ENCODE measurements at regions not wholly inside any gene's neighbourhood (a gene's known extent, or its start where the extent isn't known, plus 50 kb on each side); places are given as distances from the start of the nearest gene placed in this dataset.
"Not testable (repeated sequence)": the region's sequence is repeated elsewhere in the genome, so short reads cannot be mapped to it uniquely, and the experiment has no call there.

GRCh38 chr7:85392789-85393188, 205.9 kb upstream of the SEMA3D start:
- DNase-seq: no peak

GRCh38 chr7:85392326-85392725, 205.5 kb upstream of the SEMA3D start:
- DNase-seq: no peak

- DNase-seq: no peak
Measured at GRCh38 chr7:85386460-85386859, 199.6 kb upstream of the SEMA3D start.

GRCh38 chr7:85384392-85384791, 197.5 kb upstream of the SEMA3D start:
- DNase-seq: no peak

DNA sequence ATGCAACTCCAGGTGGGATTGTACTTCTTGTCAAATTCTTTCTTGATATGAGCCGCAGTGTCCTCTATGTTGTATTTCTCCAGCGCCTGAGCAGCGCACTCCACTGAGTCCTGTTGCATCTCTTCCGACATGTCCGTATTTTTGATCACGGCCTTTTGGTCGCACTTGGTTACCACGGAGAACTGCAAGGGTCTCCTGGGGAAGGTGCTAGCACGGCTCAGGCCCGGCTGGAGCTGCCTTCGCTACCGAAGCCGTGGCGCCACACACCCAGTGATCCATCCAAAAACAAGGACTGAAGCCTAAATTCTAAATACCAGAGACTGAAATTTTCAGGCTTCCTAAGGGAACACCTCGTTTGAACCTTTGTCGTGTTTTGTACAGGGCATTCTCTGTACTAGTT, 194.4 kb upstream of the SEMA3D start:
- DNase-seq: no peak

DNA sequence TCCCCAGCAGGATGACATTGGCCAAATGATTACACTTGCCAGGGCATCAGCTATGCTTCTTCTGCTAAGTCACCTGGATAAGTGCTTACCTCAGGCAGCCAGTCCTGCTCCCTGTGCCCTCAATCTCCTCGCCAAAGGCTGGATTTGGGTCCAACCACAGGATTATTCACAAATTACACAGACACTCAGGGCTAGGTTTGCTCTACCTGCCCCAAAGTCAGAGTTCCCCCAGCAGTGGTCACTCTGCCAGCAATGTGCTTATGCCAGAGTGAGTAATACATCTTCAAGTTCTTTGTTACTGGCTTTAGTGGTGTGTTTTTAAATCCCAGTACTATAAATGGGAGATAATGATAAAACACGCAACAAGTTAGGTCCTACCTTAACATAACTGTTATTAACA, 189.7 kb upstream of the SEMA3D start:
- no peak for DNase-seq

DNA sequence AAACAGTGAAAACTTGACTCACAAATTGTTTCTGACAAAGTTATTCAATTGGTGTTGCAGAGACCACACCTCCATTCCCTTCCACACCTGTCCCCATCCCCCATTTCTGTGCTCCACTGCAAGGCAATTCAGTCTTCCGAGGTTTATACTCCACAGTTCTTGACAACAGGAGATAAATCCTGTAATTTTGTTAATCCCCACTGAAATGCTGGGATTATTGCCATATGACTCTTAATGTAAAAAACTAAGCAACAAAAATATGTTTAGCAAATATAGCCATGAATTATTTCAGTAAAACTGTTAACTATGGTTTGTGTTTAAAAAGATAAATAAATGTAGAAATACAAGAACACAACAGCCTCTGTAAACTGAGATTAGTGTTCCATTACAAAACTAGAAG, 170.1 kb upstream of the SEMA3D start:
- no peak for DNase-seq

DNA sequence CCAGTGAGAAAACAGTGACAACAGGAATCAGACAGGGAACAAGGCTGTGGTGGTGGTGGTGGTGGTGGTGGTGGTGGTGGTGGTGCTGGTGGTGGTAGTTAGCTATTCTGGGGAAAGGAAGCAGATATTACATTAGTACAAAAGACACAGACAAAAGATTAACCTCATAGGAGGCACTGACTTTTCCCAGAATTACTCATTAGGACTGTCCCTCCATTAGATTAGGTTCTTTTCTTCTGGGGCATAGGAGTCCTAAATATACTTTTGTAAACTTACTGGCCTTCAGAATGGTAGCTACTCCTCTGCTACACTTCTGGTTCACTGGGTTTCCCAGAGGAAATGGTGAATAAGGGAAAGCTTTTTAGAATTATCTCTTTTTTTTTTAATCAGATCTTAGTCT, 156.6 kb upstream of the SEMA3D start:
- no peak for DNase-seq

DNA sequence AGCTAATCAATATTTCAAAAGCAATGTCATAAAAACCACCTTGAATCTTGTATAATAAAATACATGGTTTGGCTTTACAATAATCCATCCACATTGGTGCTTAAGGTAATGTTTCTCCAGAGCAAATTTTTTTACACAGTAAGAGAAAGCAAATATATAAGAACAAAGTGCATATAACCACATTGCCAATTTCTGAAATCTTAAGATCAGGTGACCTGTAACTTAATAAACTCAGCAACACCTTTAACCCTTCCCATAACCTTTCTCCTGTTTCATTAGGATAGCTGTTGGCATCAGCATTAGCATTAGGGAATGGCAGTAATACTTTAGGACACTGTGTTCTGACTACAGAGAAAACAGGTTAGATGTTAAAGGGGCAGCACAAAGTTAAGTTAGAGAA, 155.9 kb upstream of the SEMA3D start:
- no peak for DNase-seq

DNA sequence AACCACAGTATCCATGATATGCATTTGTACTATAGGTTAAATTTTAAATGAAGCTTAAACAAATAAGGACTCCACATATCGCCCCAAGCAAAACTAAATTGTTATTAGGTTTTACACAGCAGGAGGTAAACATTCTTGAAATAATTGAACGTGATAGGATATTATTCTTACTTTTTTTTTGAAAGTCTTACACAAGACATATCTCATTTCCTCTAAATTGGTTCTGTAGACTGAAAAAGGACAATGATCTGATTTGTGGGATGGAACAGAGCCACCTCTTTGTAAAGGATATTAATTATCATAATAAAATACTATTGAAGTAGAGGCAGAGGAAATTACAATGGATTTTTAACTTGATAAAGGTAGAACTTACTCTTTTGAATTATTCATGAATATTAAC, 155.1 kb upstream of the SEMA3D start:
- no peak for DNase-seq

DNA sequence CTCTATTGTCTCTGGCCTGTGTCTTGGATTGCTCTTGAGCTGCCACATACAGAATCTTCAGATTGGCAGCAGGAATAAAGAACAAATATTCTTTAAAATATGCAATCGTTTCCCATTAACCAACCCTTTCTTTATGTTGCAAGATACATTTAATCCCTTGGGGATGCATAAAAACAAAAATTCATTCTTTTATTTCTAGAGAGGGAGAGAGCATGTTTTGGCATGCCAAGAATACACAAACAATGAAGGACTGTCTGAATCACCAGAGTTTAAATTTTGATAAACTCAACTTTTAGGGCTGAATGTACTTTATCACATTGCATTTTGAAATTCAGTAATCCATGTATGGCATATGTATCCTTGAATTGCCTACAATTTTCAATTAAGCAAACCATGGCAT, 154.3 kb upstream of the SEMA3D start:
- no peak for DNase-seq

DNA sequence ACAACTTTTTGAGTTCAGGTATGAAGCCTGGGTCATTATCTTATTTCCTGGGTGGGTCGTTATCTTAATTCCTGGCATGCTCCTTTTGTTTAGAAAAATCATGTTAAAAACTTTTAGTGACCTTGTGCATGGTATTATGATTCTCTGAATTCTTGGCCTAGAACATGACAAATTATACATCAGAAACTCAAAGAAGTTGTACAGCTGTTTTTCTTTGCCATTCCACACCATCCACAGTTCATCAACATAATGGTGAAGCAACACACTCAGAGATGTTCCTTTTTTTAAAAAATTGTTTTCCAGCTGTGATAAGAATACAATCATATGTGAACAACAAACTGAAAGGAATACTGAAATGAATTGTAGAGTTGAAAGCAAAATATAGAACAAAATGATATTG, 149.2 kb upstream of the SEMA3D start:
- no peak for DNase-seq

- DNase-seq: not testable (repeated sequence)
Measured at GRCh38 chr7:85335113-85335512, 148.3 kb upstream of the SEMA3D start.

- no peak for DNase-seq
Measured at GRCh38 chr7:85328456-85328998, 141.7 kb upstream of the SEMA3D start.

GRCh38 chr7:85324145-85324799, 137.4 kb upstream of the SEMA3D start:
- no peak for DNase-seq

GRCh38 chr7:85322252-85322651, 135.4 kb upstream of the SEMA3D start:
- DNase-seq: no peak

DNA sequence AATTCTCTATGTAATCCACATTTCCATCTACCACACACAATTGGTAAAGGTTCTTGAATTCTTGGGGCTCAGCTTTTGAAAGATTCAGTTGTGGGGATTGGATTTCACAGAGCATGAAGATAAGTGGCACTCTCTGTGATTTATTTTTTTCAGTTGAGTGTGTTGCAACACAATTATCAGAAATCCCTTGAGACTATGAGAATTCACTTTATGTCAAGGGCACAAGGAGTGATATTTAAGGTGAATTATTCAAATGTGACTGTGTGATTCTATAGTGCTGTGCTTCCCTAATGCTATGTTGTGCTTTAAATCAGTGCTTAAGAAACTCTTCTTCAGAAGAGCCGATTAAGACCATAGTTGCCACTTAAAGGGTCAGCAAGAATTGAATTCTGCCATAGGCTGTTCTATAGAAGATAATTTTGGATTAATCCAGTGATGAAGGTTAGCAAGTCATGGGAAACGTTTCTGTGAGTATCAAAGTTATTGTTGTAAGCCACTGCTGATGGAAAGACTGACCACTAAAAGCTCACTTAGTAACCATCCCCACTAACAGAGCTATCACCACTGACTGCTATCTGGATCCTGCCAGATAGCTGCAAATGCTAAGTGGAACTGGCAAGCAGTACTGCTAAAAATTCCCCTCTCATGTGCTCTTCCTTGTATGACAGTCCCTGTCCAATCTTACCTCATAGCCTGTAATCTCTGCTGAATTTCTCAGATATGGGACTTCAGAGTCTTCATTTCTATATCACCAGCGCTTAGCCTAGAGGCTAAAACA, 134.0 kb upstream of the SEMA3D start:
- no peak for DNase-seq

- no peak for DNase-seq
Measured at GRCh38 chr7:85316489-85316888, 129.6 kb upstream of the SEMA3D start.

DNA sequence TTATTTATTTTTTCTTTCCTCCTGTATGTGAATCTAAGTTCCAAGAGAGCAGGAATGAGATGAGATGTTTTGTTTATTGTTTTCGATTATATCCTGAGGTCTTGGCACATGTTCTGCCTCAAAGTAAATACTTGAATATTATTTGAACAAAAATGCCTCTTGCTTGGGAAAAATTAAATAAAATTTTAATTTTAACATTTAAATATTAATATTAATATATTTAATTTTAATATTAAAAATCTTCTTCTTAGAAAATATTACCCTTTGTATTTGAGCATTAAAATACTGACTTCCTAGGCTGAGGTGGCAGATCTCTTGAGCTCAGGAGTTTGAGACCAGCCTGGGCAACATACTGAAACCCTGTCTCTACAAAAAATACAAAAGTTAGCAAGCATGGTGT, 123.4 kb upstream of the SEMA3D start:
- no peak for DNase-seq

- DNase-seq: no peak
Measured at GRCh38 chr7:85306115-85306514, 119.3 kb upstream of the SEMA3D start.

DNA sequence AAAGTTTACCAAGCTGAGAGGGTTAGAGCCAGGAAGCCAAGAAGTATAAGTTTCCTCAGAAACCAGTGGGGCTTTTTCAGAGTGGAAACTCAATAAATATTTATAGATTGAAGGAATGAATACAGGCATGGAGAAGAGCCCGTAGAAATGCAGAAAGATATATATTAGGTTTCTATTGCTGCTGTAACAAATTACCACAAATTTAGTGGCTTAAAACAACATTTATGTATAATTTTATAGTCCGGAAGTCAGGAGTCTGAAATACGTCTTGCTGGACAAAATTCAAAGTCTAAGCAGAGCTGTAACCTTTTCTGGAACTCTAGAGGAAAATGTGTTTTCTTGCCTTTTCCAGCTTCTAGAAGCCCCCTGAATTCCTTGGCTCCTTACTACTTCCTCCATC, 107.3 kb upstream of the SEMA3D start:
- no peak for DNase-seq

- DNase-seq: no peak
Measured at GRCh38 chr7:85292908-85293576, 106.2 kb upstream of the SEMA3D start.

DNA sequence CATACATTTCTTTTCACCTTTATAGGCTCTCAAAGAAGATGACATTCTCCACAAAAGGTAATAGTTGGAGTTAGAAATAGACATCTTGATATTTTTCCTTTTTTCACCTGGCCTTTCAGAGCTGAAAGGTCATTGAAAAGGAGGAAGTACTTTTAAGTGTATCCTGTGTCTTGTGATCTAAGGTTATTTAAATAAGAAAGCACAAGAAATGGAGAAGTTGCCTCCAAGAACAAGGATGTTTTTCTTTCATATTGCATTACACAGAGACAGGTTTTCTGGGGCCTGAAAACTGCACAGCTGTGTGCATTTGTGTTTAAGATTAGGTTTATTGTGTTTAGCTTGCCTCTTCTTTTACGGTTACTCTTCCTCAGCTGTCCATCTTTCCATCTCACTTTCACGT, 103.4 kb upstream of the SEMA3D start:
- DNase-seq: no peak

- no peak for DNase-seq
Measured at GRCh38 chr7:85289279-85289678, 102.4 kb upstream of the SEMA3D start.
